ENCODE measurements at regions not wholly inside any gene's neighbourhood (a gene's known extent, or its start where the extent isn't known, plus 50 kb on each side); places are given as distances from the start of the nearest gene placed in this dataset.

GRCh38 chr10:128714644-128715415, 588.6 kb upstream of the MKI67 start:
- no peaks in the 10 kb centered on the region for H3K36me3 Mint-ChIP-seq
- no peak overlapping the region for H3K4me3 Mint-ChIP-seq
- no peaks in the 10 kb centered on the region for H3K4me1 Mint-ChIP-seq
- H3K27ac Mint-ChIP-seq, result no peak overlapping the region
- DNase-seq, result no peak
- H3K9me3 Mint-ChIP-seq, result no peaks in the 10 kb centered on the region
- H3K27me3 Mint-ChIP-seq, result peaks cover 15% of the 10 kb centered on the region
- CTCF ChIA-PET, result no interaction called here

- CTCF ChIA-PET, result no interaction called here
These were observed 590.0 kb upstream of the MKI67 start for GRCh38 chr10:128716181-128716580.

GRCh38 chr10:128721963-128722445, 595.8 kb upstream of the MKI67 start:
- DNase-seq, result no peak
- CTCF ChIA-PET, result no interaction called here
- Mint-ChIP-seq H3K4me1 (no peaks in the 10 kb centered on the region), H3K36me3 (no peaks in the 10 kb centered on the region), H3K27ac (no peak overlapping the region), H3K4me3 (no peak overlapping the region), H3K27me3 (no peaks in the 10 kb centered on the region), H3K9me3 (no peaks in the 10 kb centered on the region)

More at GRCh38 chr10:128716181-128716580, 590.0 kb upstream of the MKI67 start:
- peaks cover 5% of the 10 kb centered on the region for H3K27me3 Mint-ChIP-seq
- no peak for DNase-seq
- H3K9me3 Mint-ChIP-seq, result no peaks in the 10 kb centered on the region
- no peak overlapping the region for H3K27ac Mint-ChIP-seq
- no peaks in the 10 kb centered on the region for H3K36me3 Mint-ChIP-seq
- H3K4me3 Mint-ChIP-seq, result no peak overlapping the region
- H3K4me1 Mint-ChIP-seq, result no peaks in the 10 kb centered on the region

- no peak overlapping the region for H3K27ac Mint-ChIP-seq
- no peaks in the 10 kb centered on the region for H3K27me3 Mint-ChIP-seq
- no peaks in the 10 kb centered on the region for H3K36me3 Mint-ChIP-seq
- no peak overlapping the region for H3K4me3 Mint-ChIP-seq
- no peak for DNase-seq
- H3K4me1 Mint-ChIP-seq, result no peaks in the 10 kb centered on the region
- CTCF ChIA-PET, result no interaction called here
- no peaks in the 10 kb centered on the region for H3K9me3 Mint-ChIP-seq
These were observed 596.7 kb upstream of the MKI67 start for GRCh38 chr10:128722947-128723346.

GRCh38 chr10:128723631-128724205, 597.5 kb upstream of the MKI67 start:
- Mint-ChIP-seq H3K36me3 (no peaks in the 10 kb centered on the region), H3K27ac (no peak overlapping the region), H3K4me1 (no peaks in the 10 kb centered on the region), H3K4me3 (no peak overlapping the region), H3K9me3 (no peaks in the 10 kb centered on the region), H3K27me3 (no peaks in the 10 kb centered on the region)
- CTCF ChIA-PET, result no interaction called here
- DNase-seq, result no peak

- Mint-ChIP-seq H3K4me3 (no peak overlapping the region), H3K27ac (no peak overlapping the region), H3K9me3 (no peaks in the 10 kb centered on the region), H3K36me3 (no peaks in the 10 kb centered on the region), H3K27me3 (no peaks in the 10 kb centered on the region), H3K4me1 (no peaks in the 10 kb centered on the region)
- no peak for DNase-seq
- CTCF ChIA-PET, result no interaction called here
These were observed 599.3 kb upstream of the MKI67 start for GRCh38 chr10:128725531-128725930.

- H3K27me3 Mint-ChIP-seq, result no peaks in the 10 kb centered on the region
- no peaks in the 10 kb centered on the region for H3K9me3 Mint-ChIP-seq
- no peak for DNase-seq
- no peak overlapping the region for H3K4me3 Mint-ChIP-seq
- CTCF ChIA-PET, result no interaction called here
- no peaks in the 10 kb centered on the region for H3K36me3 Mint-ChIP-seq
- H3K27ac Mint-ChIP-seq, result no peak overlapping the region
- no peaks in the 10 kb centered on the region for H3K4me1 Mint-ChIP-seq
These were observed 600.9 kb upstream of the MKI67 start for GRCh38 chr10:128727114-128727513.

GRCh38 chr10:128729910-128730420, 603.7 kb upstream of the MKI67 start:
- H3K27ac Mint-ChIP-seq, result no peak overlapping the region
- no peaks in the 10 kb centered on the region for H3K9me3 Mint-ChIP-seq
- peaks cover 4% of the 10 kb centered on the region for H3K27me3 Mint-ChIP-seq
- CTCF ChIA-PET, result no interaction called here
- H3K36me3 Mint-ChIP-seq, result no peaks in the 10 kb centered on the region
- no peaks in the 10 kb centered on the region for H3K4me1 Mint-ChIP-seq
- no peak for DNase-seq
- no peak overlapping the region for H3K4me3 Mint-ChIP-seq

- no peak overlapping the region for H3K27ac Mint-ChIP-seq
- H3K4me3 Mint-ChIP-seq, result no peak overlapping the region
- H3K27me3 Mint-ChIP-seq, result peaks cover 4% of the 10 kb centered on the region
- CTCF ChIA-PET, result no interaction called here
- no peak for DNase-seq
- H3K9me3 Mint-ChIP-seq, result no peaks in the 10 kb centered on the region
- no peaks in the 10 kb centered on the region for H3K4me1 Mint-ChIP-seq
- no peaks in the 10 kb centered on the region for H3K36me3 Mint-ChIP-seq
These were observed 604.7 kb upstream of the MKI67 start for GRCh38 chr10:128730922-128731321.

GRCh38 chr10:128734161-128734560, 607.9 kb upstream of the MKI67 start:
- Mint-ChIP-seq H3K36me3 (no peaks in the 10 kb centered on the region), H3K4me1 (no peaks in the 10 kb centered on the region), H3K9me3 (no peaks in the 10 kb centered on the region), H3K4me3 (no peak overlapping the region), H3K27ac (no peak overlapping the region), H3K27me3 (peaks cover 4% of the 10 kb centered on the region)
- no peak for DNase-seq
- CTCF ChIA-PET, result no interaction called here

- no peak overlapping the region for H3K4me3 Mint-ChIP-seq
These were observed 608.5 kb upstream of the MKI67 start for GRCh38 chr10:128734734-128735133.

GRCh38 chr10:128735996-128736395, 609.8 kb upstream of the MKI67 start:
- Mint-ChIP-seq H3K27ac (no peak overlapping the region), H3K4me1 (no peaks in the 10 kb centered on the region), H3K4me3 (no peak overlapping the region)

More at GRCh38 chr10:128734734-128735133, 608.5 kb upstream of the MKI67 start:
- Mint-ChIP-seq H3K27me3 (peaks cover 4% of the 10 kb centered on the region), H3K27ac (no peak overlapping the region), H3K36me3 (no peaks in the 10 kb centered on the region), H3K9me3 (no peaks in the 10 kb centered on the region), H3K4me1 (no peaks in the 10 kb centered on the region)
- no peak for DNase-seq
- CTCF ChIA-PET, result no interaction called here

GRCh38 chr10:128738386-128738915, 612.2 kb upstream of the MKI67 start:
- no peaks in the 10 kb centered on the region for H3K9me3 Mint-ChIP-seq
- DNase-seq, result no peak
- H3K4me3 Mint-ChIP-seq, result no peak overlapping the region
- no peaks in the 10 kb centered on the region for H3K4me1 Mint-ChIP-seq
- CTCF ChIA-PET, result no interaction called here
- H3K27me3 Mint-ChIP-seq, result peaks cover 7% of the 10 kb centered on the region
- no peaks in the 10 kb centered on the region for H3K36me3 Mint-ChIP-seq
- H3K27ac Mint-ChIP-seq, result no peak overlapping the region

More at GRCh38 chr10:128735996-128736395, 609.8 kb upstream of the MKI67 start:
- H3K9me3 Mint-ChIP-seq, result no peaks in the 10 kb centered on the region
- CTCF ChIA-PET, result no interaction called here
- H3K27me3 Mint-ChIP-seq, result peaks cover 5% of the 10 kb centered on the region
- no peak for DNase-seq
- no peaks in the 10 kb centered on the region for H3K36me3 Mint-ChIP-seq

- Mint-ChIP-seq H3K27ac (no peak overlapping the region), H3K36me3 (no peaks in the 10 kb centered on the region), H3K4me3 (no peak overlapping the region), H3K4me1 (no peaks in the 10 kb centered on the region), H3K27me3 (peaks cover 3% of the 10 kb centered on the region), H3K9me3 (no peaks in the 10 kb centered on the region)
- no peak for DNase-seq
- CTCF ChIA-PET, result no interaction called here
These were observed 613.7 kb upstream of the MKI67 start for GRCh38 chr10:128739930-128740329.

- Mint-ChIP-seq H3K4me3 (no peak overlapping the region), H3K9me3 (no peaks in the 10 kb centered on the region), H3K4me1 (no peaks in the 10 kb centered on the region), H3K27ac (no peak overlapping the region), H3K36me3 (no peaks in the 10 kb centered on the region), H3K27me3 (peaks cover 6% of the 10 kb centered on the region)
- DNase-seq, result no peak
- CTCF ChIA-PET, result interaction anchor here (0.6 kb wide), 1 partner anchor 20 kb away, joined by 4 read pairs; no protein-coding TSS in a partner anchor
These were observed 615.0 kb upstream of the MKI67 start for GRCh38 chr10:128741180-128741579.

Data from activated naive CD4-positive, alpha-beta T cell treated with anti-CD3 and anti-CD28 coated beads, Interleukin-2, amount 10 ng/mL, durations not matched to agents 7 days and 5 days (primary cell).